Left lobe of liver (tissue), 2 donors: ENCODE measurements at regions not wholly inside any gene's neighbourhood (a gene's known extent, or its start where the extent isn't known, plus 50 kb on each side); places are given as distances from the start of the nearest gene placed in this dataset.

Source experiments
- ATAC-seq: fragments of 200-7000 bp; cut with Tn5 transposase; one replicate; pipeline ENCODE4 v1.9.1; 2020; ENCODE audit warnings: mild to moderate bottlenecking, moderate library complexity
- DNase-seq: peaks from one replicate; pipeline ENCODE4 v3.0.0-alpha.2; 2020; ENCODE audit warnings: low spot score
- donor health status: DM: no; HTN: no; CAD: no; lungs with moderate emphysema.
- donor health status: DM: no; HTN: yes; CAD: no.

- no peak for DNase-seq
- ATAC-seq, result peak; percentile 88
Observed at GRCh38 chr5:18305288-18305924, 671.1 kb downstream of the TAF11L14 start.

GRCh38 chr5:18311266-18311665, 677.0 kb downstream of the TAF11L14 start:
- DNase-seq, result no peak
- no peak for ATAC-seq

GRCh38 chr5:18312016-18312415, 677.8 kb downstream of the TAF11L14 start:
- no peak for DNase-seq
- ATAC-seq, result no peak

DNA sequence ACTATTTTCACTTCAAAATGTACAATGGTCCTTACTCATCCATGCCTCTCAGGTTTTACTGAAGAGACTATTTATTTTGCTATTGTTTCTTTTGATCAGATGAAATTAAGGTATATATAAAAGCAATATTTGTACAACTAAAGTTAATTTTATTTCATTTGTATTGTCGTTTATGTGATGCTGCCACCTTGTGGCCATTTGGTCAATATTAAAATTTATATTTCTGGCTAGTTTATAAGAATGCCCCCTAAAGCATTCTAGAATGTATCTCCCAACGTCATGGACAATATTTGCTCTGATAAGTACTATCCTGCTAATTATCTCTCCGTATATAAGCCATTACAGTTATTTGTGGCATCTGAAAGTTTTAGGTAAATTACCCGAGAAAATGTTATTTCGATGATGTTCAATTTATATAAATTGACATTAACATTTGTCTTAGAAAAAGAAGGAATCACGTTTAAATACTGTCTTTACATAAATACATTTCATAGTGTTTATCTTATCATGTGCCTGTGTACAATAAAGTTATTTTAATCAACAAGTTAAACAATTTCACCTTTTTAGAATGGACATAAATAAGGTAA, 680.0 kb downstream of the TAF11L14 start:
- DNase-seq (no peak), ATAC-seq (no peak)

DNA sequence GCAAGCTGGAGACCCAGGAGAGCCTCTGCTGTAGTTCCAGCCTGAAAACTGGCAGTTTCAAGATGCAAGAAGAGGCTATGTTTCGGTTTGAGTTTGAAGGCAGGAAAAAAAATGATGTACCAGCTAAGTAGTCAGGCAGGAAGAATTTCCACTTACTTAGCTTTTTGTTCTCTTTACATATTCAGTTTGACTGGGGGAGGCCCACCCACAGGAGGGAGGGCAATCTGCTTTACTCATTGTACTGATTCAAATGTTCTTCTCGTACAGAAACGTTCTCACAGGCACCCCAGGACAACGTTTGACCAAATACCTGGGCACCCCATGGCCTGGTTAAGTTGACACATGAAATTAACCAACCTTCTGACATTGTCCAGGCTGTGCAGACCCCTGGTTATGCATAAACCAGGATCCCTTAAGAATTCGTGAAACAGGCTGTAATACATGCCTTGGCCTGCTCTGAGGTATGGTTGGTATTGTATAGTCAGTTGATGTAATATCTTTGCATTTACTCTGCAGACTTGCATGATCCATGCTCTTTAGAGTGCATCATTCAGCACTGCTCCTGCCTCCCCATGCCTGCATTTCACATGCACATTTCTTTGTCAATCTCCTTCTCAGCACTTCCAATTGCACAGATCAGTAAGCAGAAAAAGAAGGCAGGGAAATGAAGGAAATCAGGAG, 687.1 kb downstream of the TAF11L14 start:
- DNase-seq, result no peak
- ATAC-seq, result no peak

DNA sequence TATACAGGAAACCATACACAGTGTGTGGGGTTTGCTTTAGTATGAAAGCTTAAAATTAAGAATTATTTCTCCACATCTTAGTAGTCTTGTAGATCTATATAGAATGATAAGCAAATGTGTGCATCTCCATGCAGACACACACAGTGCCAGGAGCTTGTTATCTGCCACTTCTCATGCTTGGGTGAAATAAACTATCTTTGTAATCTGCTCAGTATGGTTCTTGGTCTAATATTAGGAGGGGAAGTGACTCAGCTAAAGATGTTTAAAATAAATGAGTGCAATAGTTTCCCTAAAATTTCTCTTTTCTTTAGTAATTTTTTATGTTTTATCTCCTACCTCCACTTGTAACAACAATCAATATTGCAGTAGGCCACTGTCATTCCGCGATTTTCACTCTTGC, 689.6 kb downstream of the TAF11L14 start:
- no peak for DNase-seq
- ATAC-seq, result no peak

GRCh38 chr5:18325431-18325830, 691.2 kb downstream of the TAF11L14 start:
- no peak for ATAC-seq
- DNase-seq, result no peak

- no peak for ATAC-seq
Observed at GRCh38 chr5:18329328-18329727, 695.1 kb downstream of the TAF11L14 start.

GRCh38 chr5:18333841-18334240, 699.6 kb downstream of the TAF11L14 start:
- no peak for ATAC-seq

More at GRCh38 chr5:18329328-18329727, 695.1 kb downstream of the TAF11L14 start:
- no peak for DNase-seq

DNA sequence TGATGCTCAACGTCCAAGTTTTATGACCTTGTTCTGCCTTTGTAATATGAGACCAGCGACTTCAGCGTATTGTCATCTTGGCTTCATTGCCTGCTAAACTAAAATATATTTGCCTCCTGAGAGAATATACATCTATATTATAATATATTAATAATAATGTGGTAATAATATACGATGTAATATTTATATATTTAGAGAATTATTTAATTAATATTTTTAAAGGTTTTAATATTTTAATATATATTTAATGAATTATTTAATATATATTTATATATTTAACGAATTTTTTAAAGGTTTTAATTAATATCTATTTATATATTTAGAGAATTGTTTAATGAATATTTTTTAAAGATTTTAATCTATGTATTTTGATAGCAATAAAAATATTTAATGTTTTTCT, 700.7 kb downstream of the TAF11L14 start:
- no peak for ATAC-seq
- DNase-seq, result no peak

More at GRCh38 chr5:18333841-18334240, 699.6 kb downstream of the TAF11L14 start:
- no peak for DNase-seq

DNA sequence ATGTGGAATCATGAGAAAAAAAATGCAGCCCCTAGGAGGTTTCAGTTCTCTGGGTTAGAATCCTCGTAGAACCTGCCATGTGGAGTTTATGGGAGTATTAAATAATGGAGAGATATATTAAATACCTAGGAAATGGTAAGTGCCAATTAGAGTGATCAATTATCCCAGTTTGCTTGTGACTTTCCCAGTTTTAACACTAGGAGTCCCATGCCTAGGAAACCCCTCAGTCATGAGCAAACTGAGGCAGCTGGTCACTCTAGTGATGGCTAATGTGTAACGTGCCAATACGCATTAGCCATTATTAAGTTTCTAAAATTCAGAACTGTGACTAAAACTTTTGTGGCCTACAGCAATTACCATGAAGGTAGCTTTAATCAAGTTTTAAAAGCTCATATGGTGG, 720.6 kb downstream of the TAF11L14 start:
- DNase-seq, result no peak
- ATAC-seq, result no peak

- DNase-seq (no peak), ATAC-seq (no peak)
Observed at GRCh38 chr5:18357486-18357885, 723.2 kb downstream of the TAF11L14 start.

DNA sequence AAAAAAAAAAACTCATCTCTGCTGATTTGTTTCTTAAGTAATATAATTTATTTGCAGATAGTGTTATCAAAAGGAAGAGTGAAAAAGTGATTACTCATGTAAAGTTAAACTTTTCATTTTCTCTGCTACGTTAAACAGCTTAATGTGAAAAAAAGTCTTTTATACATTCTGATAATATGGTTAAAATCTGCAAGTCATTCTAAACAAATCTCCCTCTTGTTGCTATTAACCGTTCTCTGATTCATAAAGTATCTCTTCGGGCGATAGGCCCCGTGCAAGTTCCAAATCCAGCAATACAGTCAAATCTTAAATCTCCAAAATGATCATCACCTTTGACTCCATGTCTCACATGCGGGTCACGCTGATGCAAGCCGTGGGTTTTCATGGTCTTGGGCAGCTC, 732.0 kb downstream of the TAF11L14 start:
- no peak for DNase-seq
- no peak for ATAC-seq

GRCh38 chr5:18370531-18370930, 736.3 kb downstream of the TAF11L14 start:
- no peak for DNase-seq
- no peak for ATAC-seq

DNA sequence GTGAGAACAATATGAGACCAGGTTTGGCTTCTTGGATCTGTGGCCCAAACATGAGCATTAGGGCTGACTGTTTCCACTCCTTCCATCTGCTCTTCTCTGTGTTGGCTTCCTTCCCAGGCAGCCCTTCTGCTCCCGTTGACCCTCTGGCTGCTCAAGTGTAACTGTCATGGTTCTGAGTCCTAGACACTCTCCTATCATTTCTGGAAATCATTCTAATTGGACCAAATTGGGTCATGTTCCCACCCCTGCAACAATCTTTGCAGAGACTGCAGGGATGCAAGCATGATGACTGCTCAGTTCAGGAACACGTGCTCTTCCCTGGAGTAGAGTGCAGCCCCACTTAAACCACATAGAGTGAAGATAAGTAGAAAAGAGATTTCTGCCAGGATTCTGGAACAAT, 741.4 kb downstream of the TAF11L14 start:
- no peak for DNase-seq
- ATAC-seq, result no peak

- DNase-seq (no peak), ATAC-seq (no peak)
Observed at GRCh38 chr5:18378066-18378465, 743.8 kb downstream of the TAF11L14 start.

- DNase-seq (no peak), ATAC-seq (no peak)
Observed at GRCh38 chr5:18379189-18379588, 744.9 kb downstream of the TAF11L14 start.

GRCh38 chr5:18380729-18381362, 746.6 kb downstream of the TAF11L14 start:
- DNase-seq (no peak), ATAC-seq (no peak)

- DNase-seq (peak; percentile 49), ATAC-seq (peak; percentile 82)
Observed at GRCh38 chr5:18393565-18394442, 759.5 kb downstream of the TAF11L14 start.

GRCh38 chr5:18394443-18394804, 760.2 kb downstream of the TAF11L14 start:
- DNase-seq (no peak), ATAC-seq (no peak)
